HEK293T (cell line): ENCODE measurements at regions not wholly inside any gene's neighbourhood (a gene's known extent, or its start where the extent isn't known, plus 50 kb on each side); places are given as distances from the start of the nearest gene placed in this dataset.

ENCODE experiments used
- ARNT ChIP-seq: fragments of 450-650 bp; IDR thresholded peaks from 2 replicates; pipeline ENCODE4 v1.6.1; 2017; ENCODE audit warnings: mild to moderate bottlenecking
- ELF4 ChIP-seq: fragments of 450-650 bp; IDR thresholded peaks from 2 replicates; pipeline ENCODE4 v1.6.1; 2017; ENCODE audit warnings: antibody characterized with exemption
- FOXA1 ChIP-seq: fragments of 450-650 bp; IDR thresholded peaks from 2 replicates; pipeline ENCODE4 v1.6.1; 2016; ENCODE audit warnings: mild to moderate bottlenecking
- FOXK2 ChIP-seq: fragments of 450-650 bp; IDR thresholded peaks from 2 replicates; pipeline ENCODE4 v1.6.1; 2016; ENCODE audit warnings: mild to moderate bottlenecking
- HDGF ChIP-seq: fragments of 450-650 bp; IDR thresholded peaks from 2 replicates; pipeline ENCODE4 v1.6.1; 2017; ENCODE audit warnings: antibody characterized with exemption, borderline replicate concordance
- L3MBTL2 ChIP-seq: fragments of 450-650 bp; conservative IDR thresholded peaks from 2 replicates; pipeline ENCODE4 v1.6.1; 2016; ENCODE audit warnings: mild to moderate bottlenecking
- LEF1 ChIP-seq: fragments of 450-650 bp; IDR thresholded peaks from 2 replicates; pipeline ENCODE4 v1.6.1; 2017; ENCODE audit warnings: mild to moderate bottlenecking, borderline replicate concordance
- NFRKB ChIP-seq: fragments of 450-650 bp; IDR thresholded peaks from 2 replicates; pipeline ENCODE4 v1.6.1; 2016; ENCODE audit warnings: mild to moderate bottlenecking, moderate library complexity
- SP1 ChIP-seq: fragments of 450-650 bp; IDR thresholded peaks from 2 replicates; pipeline ENCODE4 v1.6.1; 2017
- SUZ12 ChIP-seq: fragments of 450-650 bp; IDR thresholded peaks from 2 replicates; pipeline ENCODE4 v1.6.1; 2016; ENCODE audit warnings: mild to moderate bottlenecking
- ZNF384 ChIP-seq: fragments of 450-650 bp; IDR thresholded peaks from 2 replicates; pipeline ENCODE4 v1.6.1; 2016
- TF ChIP-seq, protein P1 (sequence below): fragments of 450-650 bp; IDR thresholded peaks from 2 replicates; pipeline ENCODE4 v1.6.1; 2016

DNA sequence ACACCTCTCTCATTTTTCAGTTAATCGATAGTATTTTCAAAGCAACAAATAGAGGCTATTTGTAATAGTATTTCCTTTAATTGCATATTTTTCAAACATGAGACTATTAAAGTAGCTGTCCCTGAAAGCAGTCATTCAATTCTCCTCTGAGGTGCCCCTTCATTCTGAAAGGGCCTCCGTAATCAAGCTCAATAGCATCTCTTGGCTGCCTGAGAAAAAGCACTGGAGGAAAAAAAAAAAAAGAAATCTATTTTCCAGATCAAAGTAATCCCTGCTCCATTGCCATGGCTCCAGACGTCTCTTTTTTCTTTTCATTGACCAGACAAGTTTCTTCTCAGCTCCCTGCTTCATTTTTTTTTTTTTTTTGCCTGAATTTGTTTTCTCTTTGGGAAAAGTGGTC is 154.5 kb upstream of the BLID start:
- TF ChIP-seq NFRKB = no peak
- no peak for TF ChIP-seq ZNF384
- TF ChIP-seq SP1 = no peak
- TF ChIP-seq FOXA1 = no peak
- TF ChIP-seq HDGF = no peak
- TF ChIP-seq, protein P1, sequence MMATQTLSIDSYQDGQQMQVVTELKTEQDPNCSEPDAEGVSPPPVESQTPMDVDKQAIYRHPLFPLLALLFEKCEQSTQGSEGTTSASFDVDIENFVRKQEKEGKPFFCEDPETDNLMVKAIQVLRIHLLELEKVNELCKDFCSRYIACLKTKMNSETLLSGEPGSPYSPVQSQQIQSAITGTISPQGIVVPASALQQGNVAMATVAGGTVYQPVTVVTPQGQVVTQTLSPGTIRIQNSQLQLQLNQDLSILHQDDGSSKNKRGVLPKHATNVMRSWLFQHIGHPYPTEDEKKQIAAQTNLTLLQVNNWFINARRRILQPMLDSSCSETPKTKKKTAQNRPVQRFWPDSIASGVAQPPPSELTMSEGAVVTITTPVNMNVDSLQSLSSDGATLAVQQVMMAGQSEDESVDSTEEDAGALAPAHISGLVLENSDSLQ = no peak
- no peak for TF ChIP-seq LEF1
- no peak for TF ChIP-seq ELF4
- TF ChIP-seq SUZ12 = no peak
- no peak for TF ChIP-seq ARNT
- TF ChIP-seq FOXK2 = no peak
- no peak for TF ChIP-seq L3MBTL2
